ENCODE measurements at regions not wholly inside any gene's neighbourhood (a gene's known extent, or its start where the extent isn't known, plus 50 kb on each side); places are given as distances from the start of the nearest gene placed in this dataset.
A peak's percentile ranks its signal among the peaks of the same experiment; 100 is the strongest.

DNA sequence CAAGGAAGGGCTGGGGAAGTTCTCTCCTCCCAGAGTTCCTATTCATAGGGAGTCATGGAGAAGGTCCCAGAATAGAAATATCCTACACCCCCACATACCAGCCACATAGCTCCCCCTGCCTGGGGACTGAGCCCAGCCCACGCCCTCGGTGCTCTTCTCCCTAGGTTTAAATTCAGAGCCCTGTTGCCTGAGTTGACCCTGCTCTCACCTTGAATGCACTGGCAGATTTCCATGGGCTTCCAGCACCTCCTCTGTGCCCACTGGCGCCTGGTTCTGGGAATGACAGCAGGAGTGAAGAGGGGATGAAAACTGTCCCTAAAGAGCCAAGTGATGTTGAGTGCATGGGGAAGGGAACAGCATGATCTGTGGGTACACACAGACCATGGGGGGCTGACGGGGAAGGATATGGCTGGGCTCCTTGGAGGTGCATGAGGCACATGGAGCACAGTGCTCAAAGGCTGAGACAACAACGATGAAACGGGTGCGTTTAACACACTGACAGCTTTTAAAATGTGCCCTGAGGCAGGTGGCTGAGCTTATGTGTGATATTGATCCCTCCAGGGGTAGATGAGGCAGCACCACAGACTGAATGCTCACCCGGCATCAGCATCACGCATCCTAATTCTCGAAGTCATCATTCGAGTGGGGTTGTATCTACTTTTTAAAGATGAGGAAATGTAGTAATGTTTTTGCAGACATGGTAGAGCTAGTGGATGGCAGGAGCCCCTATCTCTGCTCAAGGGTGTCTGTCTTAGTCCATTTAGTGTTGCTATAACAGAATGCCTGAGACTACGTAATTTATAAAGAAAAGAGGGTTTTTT is 53.7 kb upstream of the IGFBP3 start:
- Histone ChIP-seq H3K4me3 (ENCODE audit: low read depth, low read length) (no peak overlapping the region), H3K27ac (ENCODE audit: low read depth, low read length) (no peak overlapping the region), H3K4me1 (ENCODE audit: control insufficient read depth, insufficient read depth, low read length) (peaks cover 27% of the 10 kb centered on the region), H3K27me3 (ENCODE audit: control insufficient read depth, insufficient read depth, low read length) (no peaks in the 10 kb centered on the region), H3K9me3 (ENCODE audit: control insufficient read depth, insufficient read depth, low read length) (no peaks in the 10 kb centered on the region), H3K36me3 (ENCODE audit: control insufficient read depth, insufficient read depth, low read length) (no peaks in the 10 kb centered on the region)
- WGBS (ENCODE audit: insufficient coverage) = 87% methylated on average over 7 of the region's 12 CpGs
- DNase-seq (ENCODE audit: low read depth in 4 of 6, low spot score in 6 of 6) = no peak

DNA sequence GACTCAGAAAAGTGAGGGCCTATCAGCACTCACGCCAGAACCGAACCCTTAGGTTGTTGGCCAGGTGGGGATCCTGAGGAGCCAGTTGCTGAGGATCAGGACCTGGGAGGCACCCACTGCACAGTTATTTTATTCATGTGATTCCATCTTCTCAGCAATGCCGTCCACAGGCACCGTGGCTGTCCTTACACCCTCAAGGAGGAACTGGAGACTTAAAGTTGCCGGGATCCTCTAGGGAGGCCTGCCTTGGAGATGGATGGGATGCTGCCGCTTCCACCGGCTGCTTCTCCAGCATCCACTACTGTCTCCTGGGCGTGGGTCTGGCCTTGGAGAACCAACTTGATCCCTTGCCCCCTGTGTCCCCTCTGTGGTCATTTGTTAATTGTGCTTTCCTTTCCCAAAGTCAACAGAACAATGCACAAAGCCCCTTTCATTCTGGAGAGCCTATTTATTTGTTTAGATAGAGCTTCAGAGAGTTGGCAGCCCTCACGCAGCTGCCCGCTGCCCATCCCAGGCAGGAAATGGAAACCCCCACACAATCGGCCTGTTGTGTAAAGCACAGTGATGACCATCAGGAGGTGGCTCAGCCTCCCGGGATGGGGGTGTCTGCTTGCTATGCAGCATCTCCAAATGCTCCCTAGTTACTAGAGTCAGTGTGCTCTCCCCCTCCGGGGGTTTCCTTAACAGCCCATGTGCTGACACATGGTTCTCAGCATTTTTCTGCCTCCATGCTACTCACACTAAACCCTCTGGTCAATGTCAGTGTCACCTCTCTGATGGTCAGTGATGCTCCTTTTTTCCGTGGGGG is 52.9 kb upstream of the IGFBP3 start:
- WGBS (ENCODE audit: insufficient coverage) = 59% methylated on average over 10 of the region's 14 CpGs
- DNase-seq (ENCODE audit: low read depth in 4 of 6, low spot score in 6 of 6) = peak in 3 of 6 donors; percentile 20 to 65 (median 47)
- no peaks in the 10 kb centered on the region for H3K9me3 ChIP-seq (ENCODE audit: control insufficient read depth, insufficient read depth, low read length)
- no peaks in the 10 kb centered on the region for H3K27me3 ChIP-seq (ENCODE audit: control insufficient read depth, insufficient read depth, low read length)
- no peak overlapping the region for H3K27ac ChIP-seq (ENCODE audit: low read depth, low read length)
- peaks cover 26% of the 10 kb centered on the region for H3K4me1 ChIP-seq (ENCODE audit: control insufficient read depth, insufficient read depth, low read length)
- H3K4me3 ChIP-seq (ENCODE audit: low read depth, low read length) = no peak overlapping the region
- H3K36me3 ChIP-seq (ENCODE audit: control insufficient read depth, insufficient read depth, low read length) = no peaks in the 10 kb centered on the region

DNA sequence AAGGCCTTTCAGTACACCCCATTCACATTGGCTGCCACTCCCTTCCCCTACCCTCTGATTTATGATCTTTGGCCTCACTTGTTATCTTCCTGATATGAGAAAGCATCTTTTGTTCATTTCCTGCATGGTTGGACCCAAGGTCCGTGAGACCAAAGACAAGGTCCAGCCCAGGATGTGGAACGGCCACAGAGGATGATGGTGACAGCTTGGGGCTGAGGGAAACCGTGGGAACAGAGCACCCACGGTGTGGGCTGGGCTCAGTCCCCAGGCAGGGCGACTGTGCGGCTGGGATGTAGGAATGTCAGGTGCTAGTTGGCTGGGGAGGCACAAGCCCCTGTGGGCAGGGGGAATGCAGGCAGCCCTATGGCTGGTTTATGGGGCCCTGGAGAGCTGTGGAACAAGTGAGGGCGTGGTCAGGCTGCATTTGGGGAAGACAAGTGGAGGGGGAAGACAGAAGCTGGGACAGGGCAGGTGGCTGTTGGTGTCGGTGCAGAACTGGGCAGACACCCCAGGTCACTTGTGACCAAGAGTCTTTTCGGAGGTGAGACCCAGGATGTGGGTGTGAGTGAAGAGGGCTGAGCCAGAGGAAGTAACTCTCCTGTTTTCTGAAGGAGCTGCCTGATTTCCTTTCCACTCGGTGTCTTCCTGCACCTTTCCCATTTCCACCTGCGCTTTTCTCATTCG is 51.7 kb upstream of the IGFBP3 start:
- Histone ChIP-seq H3K4me1 (ENCODE audit: control insufficient read depth, insufficient read depth, low read length) (peaks cover 15% of the 10 kb centered on the region), H3K27ac (ENCODE audit: low read depth, low read length) (no peak overlapping the region), H3K36me3 (ENCODE audit: control insufficient read depth, insufficient read depth, low read length) (no peaks in the 10 kb centered on the region), H3K4me3 (ENCODE audit: low read depth, low read length) (no peak overlapping the region), H3K27me3 (ENCODE audit: control insufficient read depth, insufficient read depth, low read length) (no peaks in the 10 kb centered on the region), H3K9me3 (ENCODE audit: control insufficient read depth, insufficient read depth, low read length) (no peaks in the 10 kb centered on the region)
- no peak for DNase-seq (ENCODE audit: low read depth in 4 of 6, low spot score in 6 of 6)
- WGBS (ENCODE audit: insufficient coverage) = 89% methylated on average over 12 of the region's 12 CpGs

DNA sequence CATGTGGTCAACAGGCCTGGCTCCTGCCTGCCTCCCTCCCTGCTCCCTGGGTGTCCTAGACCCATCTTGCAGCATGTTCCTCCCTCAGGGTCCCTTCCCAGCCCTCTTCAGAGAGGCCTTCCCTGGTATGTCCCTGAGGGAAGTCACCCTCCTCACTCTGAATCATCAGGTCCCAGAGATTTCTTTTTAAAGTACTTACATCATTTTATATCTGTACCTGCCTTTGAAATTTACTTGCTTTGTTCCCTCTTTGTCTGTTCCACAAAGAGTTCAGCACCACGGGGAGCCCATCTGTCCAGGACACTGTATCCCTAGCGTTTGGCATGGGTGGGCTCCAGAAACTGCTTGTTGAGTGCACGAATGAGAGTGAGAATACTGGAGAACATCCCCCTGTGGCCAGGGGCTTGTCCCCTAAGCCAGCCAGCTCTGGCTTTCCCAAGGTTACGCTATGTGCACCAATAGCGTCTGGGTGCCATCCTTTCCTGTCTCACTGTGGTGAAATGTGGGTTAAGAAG is 50.6 kb upstream of the IGFBP3 start:
- DNase-seq (ENCODE audit: low read depth in 4 of 6, low spot score in 6 of 6) = no peak
- no peaks in the 10 kb centered on the region for H3K36me3 ChIP-seq (ENCODE audit: control insufficient read depth, insufficient read depth, low read length)
- peaks cover 15% of the 10 kb centered on the region for H3K4me1 ChIP-seq (ENCODE audit: control insufficient read depth, insufficient read depth, low read length)
- no peak overlapping the region for H3K27ac ChIP-seq (ENCODE audit: low read depth, low read length)
- no peaks in the 10 kb centered on the region for H3K27me3 ChIP-seq (ENCODE audit: control insufficient read depth, insufficient read depth, low read length)
- H3K4me3 ChIP-seq (ENCODE audit: low read depth, low read length) = no peak overlapping the region
- WGBS (ENCODE audit: insufficient coverage) = 88% methylated on average over 5 of the region's 5 CpGs
- no peaks in the 10 kb centered on the region for H3K9me3 ChIP-seq (ENCODE audit: control insufficient read depth, insufficient read depth, low read length)

DNA sequence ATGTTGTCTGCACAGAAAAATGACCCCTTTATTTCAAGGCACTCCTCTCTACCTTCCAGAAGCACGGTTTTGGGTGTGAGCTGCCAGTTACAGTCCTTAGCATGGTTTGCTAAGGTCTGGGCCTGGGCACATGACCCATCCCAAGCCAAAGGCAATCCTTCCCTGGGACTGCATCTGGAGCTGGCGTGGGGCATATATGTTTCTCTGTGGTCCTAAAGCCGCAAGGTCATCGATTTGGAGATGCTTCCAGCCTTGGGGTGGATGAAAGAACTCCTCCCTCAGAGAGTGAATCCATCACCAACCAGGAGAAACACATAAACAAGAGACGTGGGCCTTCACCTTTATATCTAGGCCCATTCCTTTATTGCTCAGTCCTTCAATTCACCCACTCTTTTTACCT is 50.1 kb upstream of the IGFBP3 start:
- H3K27ac ChIP-seq (ENCODE audit: low read depth, low read length) = no peak overlapping the region
- 100% methylated on average over 2 of the region's 5 CpGs for WGBS (ENCODE audit: insufficient coverage)

More for the DNA sequence above, 50.1 kb upstream of the IGFBP3 start:
- no peaks in the 10 kb centered on the region for H3K9me3 ChIP-seq (ENCODE audit: control insufficient read depth, insufficient read depth, low read length)
- no peak overlapping the region for H3K4me3 ChIP-seq (ENCODE audit: low read depth, low read length)
- no peaks in the 10 kb centered on the region for H3K27me3 ChIP-seq (ENCODE audit: control insufficient read depth, insufficient read depth, low read length)
- DNase-seq (ENCODE audit: low read depth in 4 of 6, low spot score in 6 of 6) = no peak
- peaks cover 15% of the 10 kb centered on the region for H3K4me1 ChIP-seq (ENCODE audit: control insufficient read depth, insufficient read depth, low read length)
- no peaks in the 10 kb centered on the region for H3K36me3 ChIP-seq (ENCODE audit: control insufficient read depth, insufficient read depth, low read length)

All from spinal cord (tissue), 9 donors.